ENCODE measurements at regions not wholly inside any gene's neighbourhood (a gene's known extent, or its start where the extent isn't known, plus 50 kb on each side); places are given as distances from the start of the nearest gene placed in this dataset.

DNA sequence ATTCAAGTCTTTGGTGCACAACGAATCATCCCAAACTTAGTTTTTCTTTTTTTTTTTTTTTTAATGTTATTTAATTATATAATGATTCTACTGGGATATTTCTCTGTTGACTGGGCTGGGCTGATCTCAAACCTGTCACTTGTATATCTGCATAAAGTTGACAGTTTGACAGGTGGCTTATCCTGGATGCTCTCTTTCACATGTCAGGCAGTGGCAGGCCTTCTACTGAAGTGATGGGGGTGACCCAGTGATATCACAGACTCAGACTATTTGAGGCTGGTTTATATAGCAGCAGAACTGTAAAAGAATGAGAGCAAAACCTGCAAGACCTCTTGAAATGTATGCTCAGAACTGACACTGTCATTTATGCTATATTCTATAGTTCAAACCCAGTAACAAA lies 1813.5 kb upstream of the CDH6 start:
- DNase-seq, result no peak
- Histone ChIP-seq H3K27ac (no peak overlapping the region), H3K27me3 (replicated peaks) (no peaks in the 10 kb centered on the region), H3K36me3 (replicated peaks) (no peaks in the 10 kb centered on the region), H3K4me3 (ENCODE audit: low read depth, low read length) (no peak overlapping the region)
- TF ChIP-seq, protein P1, sequence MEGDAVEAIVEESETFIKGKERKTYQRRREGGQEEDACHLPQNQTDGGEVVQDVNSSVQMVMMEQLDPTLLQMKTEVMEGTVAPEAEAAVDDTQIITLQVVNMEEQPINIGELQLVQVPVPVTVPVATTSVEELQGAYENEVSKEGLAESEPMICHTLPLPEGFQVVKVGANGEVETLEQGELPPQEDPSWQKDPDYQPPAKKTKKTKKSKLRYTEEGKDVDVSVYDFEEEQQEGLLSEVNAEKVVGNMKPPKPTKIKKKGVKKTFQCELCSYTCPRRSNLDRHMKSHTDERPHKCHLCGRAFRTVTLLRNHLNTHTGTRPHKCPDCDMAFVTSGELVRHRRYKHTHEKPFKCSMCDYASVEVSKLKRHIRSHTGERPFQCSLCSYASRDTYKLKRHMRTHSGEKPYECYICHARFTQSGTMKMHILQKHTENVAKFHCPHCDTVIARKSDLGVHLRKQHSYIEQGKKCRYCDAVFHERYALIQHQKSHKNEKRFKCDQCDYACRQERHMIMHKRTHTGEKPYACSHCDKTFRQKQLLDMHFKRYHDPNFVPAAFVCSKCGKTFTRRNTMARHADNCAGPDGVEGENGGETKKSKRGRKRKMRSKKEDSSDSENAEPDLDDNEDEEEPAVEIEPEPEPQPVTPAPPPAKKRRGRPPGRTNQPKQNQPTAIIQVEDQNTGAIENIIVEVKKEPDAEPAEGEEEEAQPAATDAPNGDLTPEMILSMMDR (IDR thresholded peaks at IDR 0.05; ENCODE audit: low read depth, low read length, missing control alignments), result no peak
- in situ Hi-C loops (cut with HindIII; ENCODE audit: low pct_ligation_motif_present, low sequenced_read_pairs), result no loop called here

DNA sequence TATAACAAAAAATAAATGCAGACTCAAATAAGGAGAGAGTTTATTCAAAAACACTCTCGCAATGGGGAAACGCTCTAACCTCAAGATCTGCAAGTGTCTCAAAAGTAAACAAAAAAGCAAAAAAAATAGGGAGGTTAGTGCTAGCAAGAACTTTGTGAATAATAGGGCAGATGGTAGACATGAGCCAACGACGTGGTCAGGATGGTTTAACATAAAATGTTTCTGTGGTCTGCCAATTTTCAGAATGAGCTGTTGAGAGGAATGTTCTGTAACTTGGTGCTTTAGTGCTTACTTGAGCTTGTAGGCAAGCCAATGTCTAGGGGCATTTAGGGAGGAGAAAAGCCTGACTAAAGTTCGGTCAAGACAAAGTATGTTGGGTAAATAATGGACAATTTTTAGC lies 1813.9 kb upstream of the CDH6 start:
- in situ Hi-C loops (cut with HindIII; ENCODE audit: low pct_ligation_motif_present, low sequenced_read_pairs), result no loop called here
- Histone ChIP-seq H3K27ac (no peak overlapping the region), H3K27me3 (replicated peaks) (no peaks in the 10 kb centered on the region), H3K4me3 (ENCODE audit: low read depth, low read length) (no peak overlapping the region), H3K36me3 (replicated peaks) (no peaks in the 10 kb centered on the region)
- DNase-seq, result no peak
- TF ChIP-seq, protein P1 (IDR thresholded peaks at IDR 0.05; ENCODE audit: low read depth, low read length, missing control alignments), result no peak

DNA sequence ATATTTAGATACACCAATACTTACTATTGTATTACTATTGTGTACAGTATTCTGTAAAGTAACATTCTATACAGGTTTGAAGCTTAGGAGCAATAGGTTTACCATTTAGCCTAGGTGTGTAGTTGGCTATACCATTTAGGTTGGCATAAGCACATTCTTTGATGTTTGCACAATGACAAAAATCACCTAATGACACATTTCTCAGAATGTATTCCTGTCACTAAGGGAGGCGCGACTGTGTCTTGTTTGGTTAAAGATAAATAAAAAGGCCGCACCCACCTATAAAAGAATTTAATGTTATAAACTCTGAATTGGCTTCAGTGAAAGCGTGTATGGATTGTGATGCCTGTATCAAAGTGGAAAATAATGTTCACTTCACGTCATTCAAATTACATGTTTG lies 1815.4 kb upstream of the CDH6 start:
- DNase-seq, result no peak
- TF ChIP-seq, protein P1 (IDR thresholded peaks at IDR 0.05; ENCODE audit: low read depth, low read length, missing control alignments), result no peak
- in situ Hi-C loops (cut with HindIII; ENCODE audit: low pct_ligation_motif_present, low sequenced_read_pairs), result no loop called here
- no peaks in the 10 kb centered on the region for H3K36me3 ChIP-seq (replicated peaks)
- no peak overlapping the region for H3K4me3 ChIP-seq (ENCODE audit: low read depth, low read length)
- no peaks in the 10 kb centered on the region for H3K27me3 ChIP-seq (replicated peaks)
- H3K27ac ChIP-seq, result no peak overlapping the region

DNA sequence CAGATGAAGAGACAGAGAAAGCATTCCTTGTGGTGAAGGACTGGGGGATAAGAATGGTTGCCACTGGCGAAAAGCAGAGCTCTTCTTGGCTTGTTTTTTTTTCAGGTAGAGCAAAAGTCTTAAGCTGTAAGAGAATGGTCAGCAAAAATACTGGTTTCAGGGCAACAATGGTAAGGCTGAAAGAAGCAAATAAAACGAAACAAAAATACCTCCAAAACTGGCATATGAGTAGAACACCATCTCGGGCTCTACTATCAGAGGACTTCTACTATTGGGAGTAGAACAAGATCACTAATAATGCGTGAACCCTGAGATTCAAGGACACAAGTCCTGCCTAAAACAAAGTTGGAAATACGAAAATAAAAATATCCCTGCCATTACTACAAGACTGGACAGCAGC lies 1823.2 kb upstream of the CDH6 start:
- Histone ChIP-seq H3K4me3 (ENCODE audit: low read depth, low read length) (no peak overlapping the region), H3K36me3 (replicated peaks) (no peaks in the 10 kb centered on the region), H3K27me3 (replicated peaks) (no peaks in the 10 kb centered on the region), H3K27ac (no peak overlapping the region)
- DNase-seq, result no peak
- TF ChIP-seq, protein P1 (IDR thresholded peaks at IDR 0.05; ENCODE audit: low read depth, low read length, missing control alignments), result no peak
- in situ Hi-C loops (cut with HindIII; ENCODE audit: low pct_ligation_motif_present, low sequenced_read_pairs), result no loop called here

DNA sequence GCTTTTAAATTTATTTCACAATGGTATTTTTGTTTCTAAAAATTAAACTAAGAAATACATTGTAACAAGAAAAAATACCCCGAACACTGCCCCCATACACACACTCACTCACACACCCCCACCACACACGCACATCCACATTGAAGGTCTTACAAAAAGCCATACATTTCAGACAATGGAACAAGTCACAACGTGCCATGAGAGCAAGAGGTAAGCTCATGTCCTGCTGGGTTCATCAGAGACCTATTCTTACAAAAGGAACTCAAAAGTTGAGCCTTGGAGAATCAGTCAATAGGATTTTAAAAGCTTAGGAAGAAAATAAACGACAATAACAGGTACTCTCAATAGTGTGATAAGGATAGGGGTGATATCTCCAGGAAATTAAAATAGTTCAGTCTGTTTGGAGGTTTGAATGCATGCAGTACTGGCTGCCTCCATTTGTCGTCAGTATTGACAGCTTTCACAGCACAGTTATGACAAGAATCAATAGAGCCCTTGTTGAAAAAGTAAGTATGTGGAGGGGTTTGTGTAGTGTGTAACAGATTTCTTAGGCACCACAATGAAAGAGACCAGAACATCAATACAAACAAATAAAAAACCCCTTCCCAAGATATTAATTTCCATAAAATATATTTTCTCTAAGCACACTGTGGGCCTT lies 1826.2 kb upstream of the CDH6 start:
- Histone ChIP-seq H3K27ac (no peak overlapping the region), H3K36me3 (replicated peaks) (no peaks in the 10 kb centered on the region), H3K27me3 (replicated peaks) (no peaks in the 10 kb centered on the region), H3K4me3 (ENCODE audit: low read depth, low read length) (no peak overlapping the region)
- in situ Hi-C loops (cut with HindIII; ENCODE audit: low pct_ligation_motif_present, low sequenced_read_pairs), result no loop called here
- DNase-seq, result no peak
- TF ChIP-seq, protein P1 (IDR thresholded peaks at IDR 0.05; ENCODE audit: low read depth, low read length, missing control alignments), result no peak

DNA sequence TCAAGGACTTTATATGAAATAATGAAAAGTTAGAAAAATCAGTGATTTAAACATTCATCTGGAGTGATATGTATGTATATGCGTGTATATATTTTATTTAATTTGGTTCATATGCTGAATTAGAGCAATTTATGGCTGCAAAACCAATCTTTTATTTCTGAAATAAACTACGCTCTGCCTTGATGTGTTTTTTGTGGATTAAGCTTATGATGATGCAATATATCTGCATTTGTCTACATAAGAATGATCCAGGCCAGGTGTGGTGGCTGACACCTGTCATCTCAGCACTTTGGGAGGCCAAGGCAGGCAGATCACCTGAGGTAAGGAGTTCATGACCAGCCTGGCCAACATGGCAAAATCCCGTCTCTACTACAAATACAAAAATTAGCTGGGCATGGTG lies 1842.3 kb upstream of the CDH6 start:
- DNase-seq, result no peak
- Histone ChIP-seq H3K27ac (no peak overlapping the region), H3K36me3 (replicated peaks) (no peaks in the 10 kb centered on the region), H3K27me3 (replicated peaks) (no peaks in the 10 kb centered on the region), H3K4me3 (ENCODE audit: low read depth, low read length) (no peak overlapping the region)
- in situ Hi-C loops (cut with HindIII; ENCODE audit: low pct_ligation_motif_present, low sequenced_read_pairs), result no loop called here
- TF ChIP-seq, protein P1 (IDR thresholded peaks at IDR 0.05; ENCODE audit: low read depth, low read length, missing control alignments), result no peak

Measured in brain microvascular endothelial cell (primary cell).